ENCODE measurements at regions not wholly inside any gene's neighbourhood (a gene's known extent, or its start where the extent isn't known, plus 50 kb on each side); places are given as distances from the start of the nearest gene placed in this dataset.

DNA sequence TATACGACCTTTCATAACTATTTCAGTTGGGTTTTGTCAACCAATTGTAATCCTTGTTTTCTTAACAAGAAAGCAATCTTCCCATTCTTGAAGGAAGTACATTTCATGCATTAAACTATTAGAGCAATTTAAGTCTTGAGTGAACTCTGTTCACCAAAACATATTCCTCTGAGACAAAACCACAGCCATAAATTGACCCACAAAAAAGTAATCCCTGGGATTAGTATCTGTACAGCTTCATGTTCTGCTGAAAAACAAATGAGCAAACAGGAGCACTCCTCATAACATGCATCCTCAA is 207.0 kb upstream of the PDE5A start:
- Mint-ChIP-seq H3K9me3 (peaks cover 0 to 16% (median 1%) of the 10 kb centered on the region in 9 donors), H3K36me3 (no peaks in the 10 kb centered on the region), H3K4me3 (no peak overlapping the region), H3K27ac (no peak overlapping the region), H3K27me3 (peaks cover 0 to 3% (median 0%) of the 10 kb centered on the region in 5 donors), H3K4me1 (no peaks in the 10 kb centered on the region)
- POLR2A ChIA-PET = no interaction called here
- no peak for ATAC-seq
- DNase-seq = no peak

GRCh38 chr4:119834906-119835612 is 206.5 kb upstream of the PDE5A start:
- Mint-ChIP-seq H3K36me3 (no peaks in the 10 kb centered on the region), H3K4me1 (no peaks in the 10 kb centered on the region), H3K27ac (no peak overlapping the region), H3K4me3 (no peak overlapping the region), H3K27me3 (peaks cover 0 to 3% (median 0%) of the 10 kb centered on the region in 5 donors), H3K9me3 (peaks cover 0 to 16% (median 1%) of the 10 kb centered on the region in 9 donors)
- POLR2A ChIA-PET = no interaction called here
- ATAC-seq = no peak
- DNase-seq = no peak

GRCh38 chr4:119833611-119834010 is 205.0 kb upstream of the PDE5A start:
- Mint-ChIP-seq H3K36me3 (no peaks in the 10 kb centered on the region), H3K27me3 (peaks cover 0 to 2% (median 0%) of the 10 kb centered on the region in 5 donors), H3K27ac (no peak overlapping the region), H3K9me3 (peaks cover 0 to 16% (median 1%) of the 10 kb centered on the region in 9 donors), H3K4me3 (no peak overlapping the region), H3K4me1 (no peaks in the 10 kb centered on the region)
- POLR2A ChIA-PET = interaction anchor here (0.5 kb wide), 1 partner anchor 21 kb away, joined by 3 read pairs; no protein-coding TSS in a partner anchor
- DNase-seq (no peak), ATAC-seq (no peak)

DNA sequence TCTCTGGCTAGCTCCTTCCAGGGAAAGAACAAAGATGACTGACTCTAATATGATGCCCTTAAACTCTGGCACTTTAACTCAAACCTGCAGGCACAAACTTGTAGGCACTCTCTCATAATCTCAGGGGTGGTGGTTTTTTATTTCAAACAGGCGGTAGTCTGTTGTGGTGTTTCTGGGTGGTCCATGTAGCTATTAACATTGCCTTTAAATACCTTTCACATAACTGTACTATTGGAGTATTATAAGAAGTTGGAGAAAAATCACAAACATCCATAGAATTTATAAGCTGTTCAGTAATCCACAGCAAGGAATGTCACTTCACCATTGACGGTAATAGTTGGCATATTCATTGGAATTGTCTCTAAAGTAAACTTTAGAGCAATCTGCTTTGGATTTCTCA is 204.2 kb upstream of the PDE5A start:
- H3K36me3 Mint-ChIP-seq = no peaks in the 10 kb centered on the region
- no peaks in the 10 kb centered on the region for H3K4me1 Mint-ChIP-seq
- POLR2A ChIA-PET = no interaction called here
- DNase-seq (no peak), ATAC-seq (no peak)
- peaks cover 0 to 16% (median 1%) of the 10 kb centered on the region in 9 donors for H3K9me3 Mint-ChIP-seq
- peaks cover 0 to 2% (median 0%) of the 10 kb centered on the region in 5 donors for H3K27me3 Mint-ChIP-seq
- H3K27ac Mint-ChIP-seq = no peak overlapping the region
- no peak overlapping the region for H3K4me3 Mint-ChIP-seq

DNA sequence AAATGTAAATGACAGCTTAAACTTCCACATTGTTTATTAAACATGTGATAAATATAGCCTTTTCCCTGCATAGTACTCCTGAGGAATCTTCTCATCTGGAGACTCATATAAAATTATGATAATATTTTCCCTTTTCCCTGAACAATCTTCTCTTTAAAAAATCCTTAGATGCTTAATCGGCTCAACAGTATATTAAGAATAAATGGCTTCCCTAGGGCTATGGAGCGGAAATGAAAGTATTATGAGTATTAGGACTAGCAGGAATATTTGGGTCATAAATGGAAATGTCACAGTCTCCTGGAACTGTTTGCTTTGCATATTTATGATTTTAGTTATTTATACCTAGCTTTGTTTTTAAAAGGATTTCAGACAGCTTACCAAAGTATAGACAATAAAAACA is 200.7 kb upstream of the PDE5A start:
- H3K4me3 Mint-ChIP-seq = no peak overlapping the region
- peaks cover 0 to 1% (median 0%) of the 10 kb centered on the region in 5 donors for H3K27me3 Mint-ChIP-seq
- no peak for DNase-seq
- peaks cover 0 to 16% (median 2%) of the 10 kb centered on the region in 9 donors for H3K9me3 Mint-ChIP-seq
- no peaks in the 10 kb centered on the region for H3K4me1 Mint-ChIP-seq
- no peak overlapping the region for H3K27ac Mint-ChIP-seq
- ATAC-seq = no peak
- no peaks in the 10 kb centered on the region for H3K36me3 Mint-ChIP-seq
- POLR2A ChIA-PET = no interaction called here

GRCh38 chr4:119825696-119826095 is 197.1 kb upstream of the PDE5A start:
- Mint-ChIP-seq H3K4me3 (no peak overlapping the region), H3K9me3 (peaks cover 0 to 9% (median 2%) of the 10 kb centered on the region in 9 donors), H3K4me1 (no peaks in the 10 kb centered on the region), H3K36me3 (no peaks in the 10 kb centered on the region), H3K27me3 (peaks cover 0 to 2% (median 0%) of the 10 kb centered on the region in 5 donors), H3K27ac (no peak overlapping the region)
- DNase-seq (no peak), ATAC-seq (no peak)
- POLR2A ChIA-PET = no interaction called here

DNA sequence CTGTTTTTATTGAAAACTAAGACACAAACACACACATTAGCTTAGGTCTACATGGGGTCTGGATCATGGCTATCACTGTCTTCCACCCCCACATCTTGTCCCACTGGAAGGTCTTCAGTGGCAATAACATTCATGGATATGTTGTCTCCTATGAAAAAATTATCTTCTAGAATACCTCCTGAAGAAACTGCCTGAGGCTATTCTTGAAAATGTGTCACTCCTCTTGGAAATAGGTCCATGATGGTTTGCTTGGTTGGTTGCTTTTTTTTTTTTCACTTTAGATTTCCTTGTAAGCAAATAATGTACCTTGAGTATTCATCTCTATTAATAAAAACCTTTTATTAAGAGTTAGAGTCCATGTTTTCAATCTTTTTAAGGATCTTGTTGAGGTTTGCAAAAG is 195.3 kb upstream of the PDE5A start:
- DNase-seq (no peak), ATAC-seq (no peak)
- Mint-ChIP-seq H3K4me1 (no peaks in the 10 kb centered on the region), H3K27ac (no peak overlapping the region), H3K36me3 (no peaks in the 10 kb centered on the region), H3K27me3 (peaks cover 0 to 4% (median 2%) of the 10 kb centered on the region in 5 donors), H3K4me3 (no peak overlapping the region), H3K9me3 (peaks cover 0 to 9% (median 2%) of the 10 kb centered on the region in 9 donors)
- POLR2A ChIA-PET = no interaction called here

- Mint-ChIP-seq H3K4me3 (no peak overlapping the region), H3K27me3 (peaks cover 0 to 4% (median 2%) of the 10 kb centered on the region in 5 donors), H3K36me3 (no peaks in the 10 kb centered on the region), H3K9me3 (peaks cover 0 to 7% (median 2%) of the 10 kb centered on the region in 9 donors), H3K27ac (no peak overlapping the region), H3K4me1 (no peaks in the 10 kb centered on the region)
- ATAC-seq = no peak
- POLR2A ChIA-PET = no interaction called here
- DNase-seq = no peak
These were observed 194.4 kb upstream of the PDE5A start for GRCh38 chr4:119823045-119823444.

- H3K4me3 Mint-ChIP-seq = no peak overlapping the region
- POLR2A ChIA-PET = no interaction called here
- H3K4me1 Mint-ChIP-seq = no peaks in the 10 kb centered on the region
- DNase-seq = no peak
- H3K9me3 Mint-ChIP-seq = peaks cover 4 to 28% (median 12%) of the 10 kb centered on the region in 9 donors
- no peak overlapping the region for H3K27ac Mint-ChIP-seq
- H3K27me3 Mint-ChIP-seq = peaks cover under 1 to 21% (median 5%) of the 10 kb centered on the region in 5 donors
- H3K36me3 Mint-ChIP-seq = peaks cover 0 to 24% (median 0%) of the 10 kb centered on the region in 3 donors
- ATAC-seq = no peak
These were observed 187.9 kb upstream of the PDE5A start for GRCh38 chr4:119816473-119816872.

GRCh38 chr4:119810001-119810400 is 181.4 kb upstream of the PDE5A start:
- Mint-ChIP-seq H3K9me3 (peaks cover 4 to 41% (median 18%) of the 10 kb centered on the region in 9 donors), H3K36me3 (peaks cover 0 to 24% (median 0%) of the 10 kb centered on the region in 3 donors), H3K4me3 (no peak overlapping the region), H3K27me3 (peaks cover 1 to 22% (median 4%) of the 10 kb centered on the region in 5 donors), H3K27ac (no peak overlapping the region), H3K4me1 (no peaks in the 10 kb centered on the region)
- POLR2A ChIA-PET = no interaction called here
- no peak for ATAC-seq
- no peak for DNase-seq

- Mint-ChIP-seq H3K27ac (no peak overlapping the region), H3K36me3 (no peaks in the 10 kb centered on the region), H3K4me3 (no peak overlapping the region), H3K27me3 (peaks cover 2 to 21% (median 5%) of the 10 kb centered on the region in 5 donors), H3K4me1 (no peaks in the 10 kb centered on the region), H3K9me3 (peaks cover 0 to 6% (median 0%) of the 10 kb centered on the region in 9 donors)
- POLR2A ChIA-PET = no interaction called here
- DNase-seq = no peak
- no peak for ATAC-seq
These were observed 175.8 kb upstream of the PDE5A start for GRCh38 chr4:119804404-119804803.

DNA sequence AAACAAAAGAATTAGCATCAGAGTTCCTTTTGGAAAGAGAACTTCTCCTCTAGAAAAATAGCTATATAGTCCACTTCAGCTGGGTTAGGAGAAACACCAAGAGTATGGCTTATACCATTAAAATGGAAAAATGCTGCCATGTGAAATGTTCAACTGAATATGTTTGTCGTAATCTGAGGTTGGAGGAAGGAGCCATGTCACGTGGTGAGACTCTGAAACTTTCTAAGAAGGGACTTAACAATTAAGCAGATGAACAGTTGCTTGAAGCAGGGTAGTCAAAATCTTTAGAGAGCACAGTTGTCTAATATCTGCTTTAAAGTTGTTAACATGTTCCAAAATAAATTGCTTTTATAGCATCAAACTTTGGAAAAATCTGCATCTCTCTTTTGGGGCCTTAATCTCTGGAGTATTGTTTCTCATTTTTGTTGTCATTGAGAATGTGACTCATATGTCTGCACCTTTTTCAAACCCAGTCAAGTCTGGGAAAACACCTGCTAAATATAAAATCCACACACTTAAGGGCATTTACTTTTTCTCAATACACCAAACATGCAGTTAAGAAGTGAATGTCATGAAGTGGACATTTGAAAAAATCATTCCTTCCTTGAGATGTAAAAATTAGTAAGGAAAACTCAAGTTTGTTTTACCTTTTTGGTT is 168.8 kb upstream of the PDE5A start:
- Mint-ChIP-seq H3K27me3 (peaks cover 0 to 11% (median 2%) of the 10 kb centered on the region in 5 donors), H3K4me3 (no peak overlapping the region), H3K9me3 (peaks cover 0 to 2% (median 0%) of the 10 kb centered on the region in 9 donors), H3K27ac (no peak overlapping the region), H3K4me1 (no peaks in the 10 kb centered on the region), H3K36me3 (no peaks in the 10 kb centered on the region)
- DNase-seq (no peak), ATAC-seq (no peak)
- POLR2A ChIA-PET = no interaction called here

DNA sequence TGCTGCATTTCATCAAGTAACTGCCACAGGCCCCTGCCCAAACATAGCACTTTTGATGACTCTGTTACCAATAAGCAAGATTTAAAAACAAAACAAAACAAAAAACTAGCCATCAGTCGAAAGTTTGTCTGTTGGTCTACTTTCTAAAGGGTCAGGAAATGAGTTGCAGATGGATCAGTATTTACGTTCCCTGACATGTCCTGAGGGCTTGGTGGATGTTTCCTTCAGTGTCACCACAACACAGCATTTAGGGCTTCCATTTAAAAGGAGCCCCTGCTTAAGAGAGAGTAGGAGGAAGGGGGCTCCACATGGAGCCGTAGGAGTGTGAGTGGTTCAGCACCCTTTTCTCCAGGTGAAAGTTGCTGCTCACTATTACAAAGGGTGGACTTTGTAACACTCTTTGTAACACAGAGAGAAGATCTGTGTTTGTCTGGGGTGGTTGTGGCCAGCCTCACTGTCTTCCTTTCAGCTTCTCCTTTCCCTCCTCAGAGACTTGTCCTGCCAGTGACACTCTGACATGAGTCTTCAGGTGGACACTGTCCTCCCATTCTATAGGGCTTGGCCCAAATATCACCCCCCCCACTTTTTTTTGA is 167.5 kb upstream of the PDE5A start:
- no peak for ATAC-seq
- no peak for DNase-seq

More for the DNA sequence above, 167.5 kb upstream of the PDE5A start:
- H3K27ac Mint-ChIP-seq = no peak overlapping the region
- H3K4me1 Mint-ChIP-seq = no peaks in the 10 kb centered on the region
- H3K9me3 Mint-ChIP-seq = peaks cover 0 to 2% (median 0%) of the 10 kb centered on the region in 9 donors
- no peak overlapping the region for H3K4me3 Mint-ChIP-seq
- peaks cover 0 to 14% (median 2%) of the 10 kb centered on the region in 5 donors for H3K27me3 Mint-ChIP-seq
- POLR2A ChIA-PET = no interaction called here
- no peaks in the 10 kb centered on the region for H3K36me3 Mint-ChIP-seq

All from naive thymus-derived CD8-positive, alpha-beta T cell (primary cell).